GM21447 (cell line): ENCODE measurements at regions not wholly inside any gene's neighbourhood (a gene's known extent, or its start where the extent isn't known, plus 50 kb on each side); places are given as distances from the start of the nearest gene placed in this dataset.

ENCODE experiments used
- ATAC-seq: cut with Tn5 transposase; IDR thresholded peaks from one replicate; pipeline ENCODE4 v1.9.1; 2021; ENCODE audit not compliant: unreplicated experiment

DNA sequence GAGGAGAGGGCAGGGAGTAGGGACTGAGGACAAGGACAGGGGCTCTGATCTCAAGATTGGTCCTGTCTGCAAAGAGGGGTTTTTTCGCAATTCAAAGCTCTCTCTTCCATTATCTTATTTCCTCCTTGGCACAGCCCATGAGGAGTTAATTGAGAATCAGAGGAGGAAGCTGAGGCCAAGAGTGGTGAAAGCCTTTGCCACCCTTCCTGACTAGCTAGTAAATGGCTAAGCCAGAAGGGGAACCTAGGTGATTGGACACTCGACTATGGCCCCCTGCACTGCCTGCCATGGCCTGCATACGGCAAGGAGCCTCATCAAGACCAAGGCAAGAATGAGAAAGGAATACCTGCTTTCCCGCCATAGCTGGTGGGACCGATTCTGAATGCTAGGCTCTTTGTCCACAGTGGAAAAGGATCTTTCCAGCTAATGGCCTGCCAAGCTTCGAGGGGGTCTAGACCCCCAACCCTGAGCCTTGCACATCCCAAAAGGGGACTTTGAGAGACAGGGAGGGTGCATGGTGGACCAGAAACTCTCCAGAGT is 237.9 kb downstream of the HAUS1 start:
- ATAC-seq = no peak

- ATAC-seq = no peak
These were observed 239.3 kb downstream of the HAUS1 start for GRCh38 chr18:46343456-46343855.

DNA sequence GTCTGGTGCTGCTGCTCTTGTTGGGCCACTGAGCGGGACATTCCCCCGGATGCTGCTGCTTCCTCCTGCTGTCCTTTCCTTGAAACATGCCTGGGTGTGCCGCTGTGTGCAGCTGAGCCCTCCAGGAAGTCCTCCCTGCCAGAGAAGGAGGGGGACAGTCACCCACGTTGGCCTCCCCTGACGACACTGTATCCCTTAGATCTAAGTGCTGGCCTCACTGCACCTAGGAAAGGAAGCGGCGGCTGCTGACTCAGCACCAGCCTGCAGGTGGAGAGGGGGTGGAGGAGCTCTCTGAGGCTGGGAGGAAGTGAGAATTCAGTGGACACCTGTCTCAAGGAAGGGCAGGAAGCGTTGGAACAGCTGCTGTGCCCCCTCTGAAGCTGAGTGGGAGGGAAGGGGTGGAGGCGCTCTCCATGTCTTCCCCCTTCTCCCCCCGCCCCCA is 239.8 kb downstream of the HAUS1 start:
- ATAC-seq = peak; percentile 81

GRCh38 chr18:46344416-46345180 is 240.4 kb downstream of the HAUS1 start:
- ATAC-seq = no peak

- ATAC-seq = no peak
These were observed 240.9 kb downstream of the HAUS1 start for GRCh38 chr18:46345181-46345465.

GRCh38 chr18:46346213-46346612 is 242.0 kb downstream of the HAUS1 start:
- no peak for ATAC-seq

- no peak for ATAC-seq
These were observed 242.9 kb downstream of the HAUS1 start for GRCh38 chr18:46346896-46347630.

DNA sequence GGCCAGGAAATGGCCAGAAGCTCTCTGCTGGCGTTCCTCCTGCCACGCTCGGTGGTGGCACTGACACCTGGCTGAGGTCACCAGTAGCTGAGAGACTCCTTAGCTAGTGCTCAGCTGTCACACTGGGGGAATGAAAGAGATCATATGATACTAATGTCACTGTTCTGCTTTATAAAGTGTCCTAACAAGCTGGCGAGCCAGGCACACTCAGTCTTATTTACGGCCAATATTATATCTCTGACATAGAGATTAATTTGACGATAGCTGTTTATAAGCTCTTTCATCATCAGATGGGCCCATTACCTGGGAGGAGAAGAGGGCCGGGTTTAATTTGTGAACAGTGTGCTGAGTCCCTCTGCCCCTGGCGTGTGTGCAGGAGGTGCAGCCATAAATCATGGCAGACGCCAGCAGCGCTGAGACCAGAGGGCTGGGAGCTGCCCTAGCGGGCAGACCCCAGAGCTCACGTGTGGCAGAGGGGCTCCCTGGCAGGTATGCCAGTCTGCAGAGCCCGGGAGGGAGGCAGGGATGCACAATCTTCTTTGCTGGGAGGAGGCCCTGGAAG is 246.5 kb downstream of the HAUS1 start:
- no peak for ATAC-seq

GRCh38 chr18:46352520-46353250 is 248.5 kb downstream of the HAUS1 start:
- ATAC-seq = no peak

GRCh38 chr18:46353460-46353859 is 249.3 kb downstream of the HAUS1 start:
- ATAC-seq = no peak

- ATAC-seq = no peak
These were observed 252.3 kb downstream of the HAUS1 start for GRCh38 chr18:46356278-46357033.

- no peak for ATAC-seq
These were observed 256.0 kb downstream of the HAUS1 start for GRCh38 chr18:46360102-46360699.

DNA sequence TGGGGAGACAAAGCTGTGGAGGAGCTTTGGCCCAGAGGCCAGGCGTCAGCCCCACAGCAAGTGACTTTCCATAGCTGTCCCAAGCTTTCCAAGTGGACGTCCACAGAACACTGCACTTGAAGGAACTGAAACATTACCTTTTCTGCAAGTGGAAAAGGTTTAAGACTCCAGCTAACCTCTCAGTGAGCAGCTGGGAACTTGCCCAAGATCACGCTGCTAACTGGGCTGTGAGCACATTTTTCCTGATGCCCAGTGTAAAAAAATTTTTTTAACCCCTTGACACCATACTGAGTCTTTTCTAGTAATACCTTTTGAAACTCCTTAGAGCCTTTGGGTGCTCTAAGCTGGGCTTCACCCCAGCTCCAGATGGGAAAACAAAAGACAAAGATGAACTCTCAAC is 256.7 kb downstream of the HAUS1 start:
- no peak for ATAC-seq

DNA sequence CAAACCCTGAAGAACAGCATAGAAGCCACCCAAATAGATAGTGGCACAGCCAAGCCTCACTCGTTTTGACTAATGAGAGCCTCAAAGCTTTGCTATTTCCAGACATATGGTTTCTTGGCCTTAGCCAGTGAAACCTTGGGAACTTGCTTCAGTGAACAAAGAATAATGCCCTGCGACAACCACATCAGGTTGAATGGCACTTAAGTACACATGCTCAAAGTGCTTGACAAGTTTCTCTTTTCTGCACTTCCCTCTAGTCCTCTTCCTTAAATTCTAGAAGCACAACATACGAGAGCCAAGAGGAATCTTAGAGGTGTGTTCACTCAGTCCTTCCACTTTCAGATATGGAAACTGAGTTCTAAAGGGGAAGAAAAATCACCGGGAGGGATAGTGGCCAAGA is 258.3 kb downstream of the HAUS1 start:
- ATAC-seq = no peak

- ATAC-seq = no peak
These were observed 259.9 kb downstream of the HAUS1 start for GRCh38 chr18:46364048-46364447.

DNA sequence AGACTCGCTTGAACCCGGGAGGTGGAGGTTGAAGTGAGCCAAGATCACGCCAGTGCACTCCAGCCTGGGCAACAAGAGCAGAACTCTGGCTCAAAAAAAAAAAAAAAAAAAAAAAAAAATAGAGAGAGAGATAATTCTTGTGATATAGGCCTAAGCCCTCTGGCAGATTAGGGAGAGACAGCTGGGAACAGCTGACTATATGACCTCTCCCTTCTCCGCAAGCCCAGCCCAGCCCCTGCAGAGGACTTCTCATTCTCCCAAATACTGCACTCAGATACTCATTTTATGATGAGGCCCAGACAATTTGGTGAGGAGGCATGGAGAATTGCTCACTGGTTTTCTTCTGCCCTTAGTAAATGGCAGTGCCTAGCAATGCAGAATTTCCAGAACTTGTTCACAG is 262.0 kb downstream of the HAUS1 start:
- no peak for ATAC-seq

DNA sequence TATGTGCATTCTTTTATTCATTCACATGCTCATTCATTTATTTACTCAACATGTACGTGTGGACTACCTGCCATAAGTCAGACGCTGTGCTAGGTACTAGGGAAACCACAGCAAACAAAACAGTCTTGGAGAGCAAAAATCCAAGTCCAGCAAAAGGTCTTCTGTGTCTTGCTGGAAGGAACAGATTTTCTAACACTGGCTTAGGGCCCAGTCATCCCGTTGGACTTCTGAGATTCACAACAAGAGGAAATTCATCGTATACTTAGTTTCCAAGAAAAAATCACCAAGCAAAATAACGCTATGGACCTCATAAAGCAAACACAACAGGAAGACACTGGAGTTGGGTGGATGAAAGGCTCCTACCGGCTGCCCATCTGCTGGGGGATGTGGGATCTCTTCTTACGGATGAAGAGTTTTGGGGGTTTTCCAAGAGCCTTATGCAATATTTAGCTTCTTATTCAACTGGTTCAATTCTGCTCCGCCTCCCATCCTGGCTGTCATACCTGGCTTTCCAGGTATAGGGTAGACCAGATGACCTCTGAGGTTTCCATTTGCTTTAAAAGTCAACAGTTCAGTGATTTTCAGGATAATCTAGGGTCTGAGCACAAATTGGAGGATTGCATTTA is 262.7 kb downstream of the HAUS1 start:
- ATAC-seq = no peak

DNA sequence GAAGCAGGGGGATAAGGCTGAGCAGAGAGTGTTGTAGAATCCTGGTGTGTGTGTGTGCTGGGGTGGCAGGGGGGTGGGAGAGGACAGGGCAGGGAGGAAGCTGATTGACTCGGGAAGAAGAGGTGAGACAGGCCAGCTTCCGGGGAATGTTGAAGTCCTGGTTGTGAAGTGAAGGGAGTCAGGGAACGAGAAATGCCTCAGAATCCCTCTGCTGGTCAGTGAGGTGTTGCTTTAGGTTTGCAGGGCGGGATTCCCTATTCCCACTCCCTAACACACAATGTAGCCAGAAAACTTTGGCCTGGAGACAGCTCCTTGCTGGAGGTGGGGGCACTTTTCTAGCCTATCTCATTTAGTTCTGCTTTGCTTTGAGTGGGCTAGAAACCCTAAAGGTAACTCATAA is 265.1 kb downstream of the HAUS1 start:
- no peak for ATAC-seq

DNA sequence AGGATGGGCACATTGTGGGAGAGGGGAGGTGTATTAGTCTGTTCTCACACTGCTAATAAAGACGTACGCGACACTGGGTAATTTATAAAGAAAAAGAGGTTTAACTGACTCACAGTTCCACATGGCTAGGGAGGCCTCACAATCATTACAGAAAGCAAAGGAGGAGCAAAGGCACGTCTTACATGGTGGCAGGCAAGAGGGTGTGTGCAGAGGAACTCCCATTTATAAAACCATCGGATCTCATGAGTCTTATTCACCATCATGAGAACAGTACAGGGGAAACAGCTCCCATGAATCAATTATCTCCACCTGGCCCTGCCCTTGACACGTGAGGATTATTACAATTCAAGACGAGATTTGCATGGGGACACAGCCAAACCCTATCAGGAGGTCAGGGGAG is 266.7 kb downstream of the HAUS1 start:
- no peak for ATAC-seq

DNA sequence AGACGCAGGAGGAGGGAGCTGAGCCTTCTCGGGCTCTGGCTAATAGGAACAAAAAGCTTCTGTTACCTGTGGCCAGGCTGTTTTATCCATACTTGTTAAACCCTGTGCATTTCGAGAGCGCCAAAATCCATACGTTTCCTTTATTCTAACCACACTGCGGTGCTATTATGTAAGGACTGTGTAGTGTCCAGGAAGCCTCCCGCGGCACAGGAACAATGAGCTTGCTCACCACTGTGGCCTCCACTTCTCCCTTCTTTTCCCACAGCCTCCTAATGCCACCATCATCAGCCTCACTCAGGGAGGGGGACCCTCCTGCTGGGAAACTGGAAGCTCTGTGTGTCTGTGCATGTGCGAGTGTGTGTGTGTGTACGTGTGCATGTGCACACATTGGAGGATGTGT is 268.5 kb downstream of the HAUS1 start:
- ATAC-seq = no peak
